ENCODE measurements at regions not wholly inside any gene's neighbourhood (a gene's known extent, or its start where the extent isn't known, plus 50 kb on each side); places are given as distances from the start of the nearest gene placed in this dataset.

- Histone ChIP-seq H3K36me3 (no peaks in the 10 kb centered on the region), H3K4me1 (no peaks in the 10 kb centered on the region), H3K27me3 (no peaks in the 10 kb centered on the region), H3K27ac (no peak overlapping the region), H3K9me3 (no peaks in the 10 kb centered on the region), H3K4me3 (no peak overlapping the region)
- TF ChIP-seq CTCF (IDR thresholded peaks at IDR 0.05) (no peak), POLR2A (IDR thresholded peaks at IDR 0.05) (no peak), POLR2AphosphoS5 (IDR thresholded peaks at IDR 0.05) (no peak), EP300 (IDR thresholded peaks at IDR 0.05) (no peak)
- DNase-seq (no peak), ATAC-seq (ENCODE audit: low FRiP score in 2 of 2) (no peak)
Measured at GRCh38 chr12:60014436-60014835, 418.6 kb downstream of the SLC16A7 start.

- ATAC-seq (ENCODE audit: low FRiP score in 2 of 2) (no peak), DNase-seq (no peak)
- no peaks in the 10 kb centered on the region for H3K27me3 ChIP-seq
- TF ChIP-seq POLR2AphosphoS5 (IDR thresholded peaks at IDR 0.05): no peak
- TF ChIP-seq CTCF (IDR thresholded peaks at IDR 0.05): no peak
- TF ChIP-seq POLR2A (IDR thresholded peaks at IDR 0.05): no peak
- no peak for TF ChIP-seq EP300 (IDR thresholded peaks at IDR 0.05)
- no peaks in the 10 kb centered on the region for H3K36me3 ChIP-seq
- H3K27ac ChIP-seq: no peak overlapping the region
- 68 to 71% methylated on average over 2 of the region's 2 CpGs for WGBS, 2 donors
- no peak overlapping the region for H3K4me3 ChIP-seq
- H3K9me3 ChIP-seq: peaks cover 0 to 3% (median 0%) of the 10 kb centered on the region in 4 donors
- no peaks in the 10 kb centered on the region for H3K4me1 ChIP-seq
Measured at GRCh38 chr12:60020068-60020467, 424.2 kb downstream of the SLC16A7 start.

- ATAC-seq (ENCODE audit: low FRiP score in 2 of 2) (no peak), DNase-seq (no peak)
- no peak overlapping the region for H3K27ac ChIP-seq
- WGBS, 2 donors: 91 to 94% methylated on average over 3 of the region's 3 CpGs
- H3K4me1 ChIP-seq: no peaks in the 10 kb centered on the region
- peaks cover 0 to 3% (median 0%) of the 10 kb centered on the region in 4 donors for H3K9me3 ChIP-seq
- no peak overlapping the region for H3K4me3 ChIP-seq
- no peaks in the 10 kb centered on the region for H3K36me3 ChIP-seq
- TF ChIP-seq CTCF (IDR thresholded peaks at IDR 0.05) (no peak), EP300 (IDR thresholded peaks at IDR 0.05) (no peak), POLR2A (IDR thresholded peaks at IDR 0.05) (no peak), POLR2AphosphoS5 (IDR thresholded peaks at IDR 0.05) (no peak)
- no peaks in the 10 kb centered on the region for H3K27me3 ChIP-seq
Measured at GRCh38 chr12:60021235-60021634, 425.4 kb downstream of the SLC16A7 start.

- Histone ChIP-seq H3K4me3 (no peak overlapping the region), H3K9me3 (no peaks in the 10 kb centered on the region), H3K4me1 (no peaks in the 10 kb centered on the region), H3K36me3 (no peaks in the 10 kb centered on the region), H3K27ac (no peak overlapping the region), H3K27me3 (no peaks in the 10 kb centered on the region)
- ATAC-seq (ENCODE audit: low FRiP score in 2 of 2) (no peak), DNase-seq (no peak)
- 70 to 75% methylated on average over 3 of the region's 3 CpGs for WGBS, 2 donors
- TF ChIP-seq POLR2AphosphoS5 (IDR thresholded peaks at IDR 0.05) (no peak), POLR2A (IDR thresholded peaks at IDR 0.05) (no peak), EP300 (IDR thresholded peaks at IDR 0.05) (no peak), CTCF (IDR thresholded peaks at IDR 0.05) (no peak)
Measured at GRCh38 chr12:60027266-60027665, 431.4 kb downstream of the SLC16A7 start.

GRCh38 chr12:60034147-60034546 lies 438.3 kb downstream of the SLC16A7 start:
- ATAC-seq (ENCODE audit: low FRiP score in 2 of 2): no peak
- H3K4me3 ChIP-seq: no peak overlapping the region
- TF ChIP-seq EP300 (IDR thresholded peaks at IDR 0.05) (no peak), POLR2AphosphoS5 (IDR thresholded peaks at IDR 0.05) (no peak), POLR2A (IDR thresholded peaks at IDR 0.05) (no peak), CTCF (IDR thresholded peaks at IDR 0.05) (no peak)
- H3K4me1 ChIP-seq: no peaks in the 10 kb centered on the region
- peaks cover 0 to 15% (median 0%) of the 10 kb centered on the region in 4 donors for H3K9me3 ChIP-seq
- 73 to 75% methylated on average over 1 of the region's 1 CpG for WGBS, 2 donors
- DNase-seq: no peak
- no peaks in the 10 kb centered on the region for H3K36me3 ChIP-seq
- H3K27me3 ChIP-seq: no peaks in the 10 kb centered on the region
- H3K27ac ChIP-seq: no peak overlapping the region
